ENCODE measurements at regions not wholly inside any gene's neighbourhood (a gene's known extent, or its start where the extent isn't known, plus 50 kb on each side); places are given as distances from the start of the nearest gene placed in this dataset.
"Not testable (repeated sequence)": the region's sequence is repeated elsewhere in the genome, so short reads cannot be mapped to it uniquely, and the experiment has no call there.

DNA sequence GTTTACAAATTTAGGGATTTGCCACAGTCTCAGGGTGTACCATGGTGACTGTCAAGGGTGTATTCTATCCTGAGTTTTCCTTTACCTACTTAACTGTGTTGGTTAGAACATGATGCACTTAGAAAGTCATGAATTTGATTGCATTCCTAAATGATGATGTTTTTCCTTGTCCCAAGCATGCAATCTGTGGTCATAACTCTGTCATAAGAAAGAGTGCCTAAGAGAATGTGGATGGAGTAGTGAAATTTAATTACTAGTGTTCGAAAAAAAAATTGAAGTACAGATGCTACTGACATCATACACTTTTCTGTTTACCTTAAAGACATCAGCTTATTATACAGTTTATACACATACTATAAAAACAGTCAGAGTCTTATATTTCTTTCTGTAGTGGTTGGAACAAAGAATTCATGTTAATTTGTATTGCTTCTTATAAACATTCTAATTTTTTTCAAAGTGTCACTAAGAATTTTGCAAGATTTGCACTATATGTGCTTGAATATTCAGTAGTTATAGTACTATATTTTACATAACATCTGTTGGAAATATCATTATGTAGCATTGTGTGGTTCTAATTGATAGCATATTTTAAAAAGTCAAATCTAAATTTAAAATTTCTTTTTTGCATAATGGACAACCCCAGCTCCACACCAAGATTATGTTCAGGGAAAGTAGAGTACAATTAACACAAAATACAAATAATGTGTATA is 231.3 kb upstream of the KCNMB2 start:
- no peak for DNase-seq

DNA sequence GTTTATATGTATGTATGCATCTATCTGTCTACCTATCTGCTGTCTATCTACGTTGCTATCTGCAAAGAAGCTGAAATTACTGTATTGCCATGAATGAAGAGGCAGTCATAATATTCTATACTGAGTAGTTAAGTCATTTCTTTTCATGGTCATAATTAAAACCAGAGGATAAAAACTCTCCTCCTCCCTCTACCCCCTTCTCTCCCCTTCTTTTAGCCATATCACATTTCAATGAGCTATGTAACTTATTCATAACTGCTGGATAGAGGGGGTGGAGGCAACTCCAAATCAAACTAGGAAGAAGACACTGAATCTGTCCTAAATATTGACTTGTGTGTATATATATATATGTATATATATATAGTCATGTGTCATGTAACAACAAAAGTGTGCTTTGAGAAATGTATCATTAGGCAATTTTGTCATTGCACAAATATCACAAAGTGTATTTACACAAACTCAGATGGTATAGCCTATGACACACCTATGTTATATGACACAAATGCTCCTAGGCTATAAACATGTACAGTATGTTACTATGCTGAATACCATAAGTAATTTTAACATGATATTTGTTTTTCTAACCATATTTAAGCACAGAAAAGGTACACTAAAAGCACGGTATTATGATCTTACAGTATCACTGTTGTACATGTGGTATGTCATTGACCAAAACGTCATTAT is 229.7 kb upstream of the KCNMB2 start:
- no peak for DNase-seq

DNA sequence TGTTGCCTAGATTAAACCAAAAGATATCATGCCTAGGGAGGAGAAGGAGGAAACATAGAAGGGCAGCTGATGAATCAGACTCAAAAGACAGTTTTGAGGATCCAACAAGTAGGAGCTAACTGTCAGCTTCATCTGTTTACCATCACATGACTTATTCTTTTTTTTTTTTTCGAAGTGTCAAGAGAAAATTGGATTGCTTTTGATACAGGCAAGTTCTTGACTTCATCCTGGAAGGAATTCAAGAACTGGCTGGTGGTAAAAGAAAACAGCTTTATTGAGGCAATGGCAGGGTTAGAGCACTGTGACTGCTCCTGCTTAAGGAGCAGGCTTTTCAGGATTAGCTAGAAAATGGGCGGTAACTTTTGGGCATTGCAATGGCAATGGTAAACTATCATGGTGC is 227.5 kb upstream of the KCNMB2 start:
- DNase-seq: no peak

DNA sequence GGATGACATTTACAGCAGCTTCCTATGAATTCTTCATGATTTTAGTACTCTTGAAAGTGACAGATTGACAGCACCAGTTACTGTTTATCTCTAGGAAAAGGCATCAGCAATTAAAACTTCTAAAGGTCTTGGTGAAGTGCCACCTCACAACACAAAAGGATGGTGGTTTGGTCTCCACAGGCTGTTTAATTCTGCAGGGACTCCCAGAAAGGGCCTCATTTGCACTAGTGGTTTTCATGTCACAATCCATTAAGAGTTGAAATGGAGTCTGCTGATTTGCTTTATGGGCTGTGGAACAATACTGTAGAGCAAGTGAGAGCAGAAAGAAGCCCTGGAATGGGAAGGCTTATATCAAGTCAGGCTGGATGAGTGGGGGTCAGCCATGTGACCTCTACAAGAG is 225.3 kb upstream of the KCNMB2 start:
- no peak for DNase-seq

DNA sequence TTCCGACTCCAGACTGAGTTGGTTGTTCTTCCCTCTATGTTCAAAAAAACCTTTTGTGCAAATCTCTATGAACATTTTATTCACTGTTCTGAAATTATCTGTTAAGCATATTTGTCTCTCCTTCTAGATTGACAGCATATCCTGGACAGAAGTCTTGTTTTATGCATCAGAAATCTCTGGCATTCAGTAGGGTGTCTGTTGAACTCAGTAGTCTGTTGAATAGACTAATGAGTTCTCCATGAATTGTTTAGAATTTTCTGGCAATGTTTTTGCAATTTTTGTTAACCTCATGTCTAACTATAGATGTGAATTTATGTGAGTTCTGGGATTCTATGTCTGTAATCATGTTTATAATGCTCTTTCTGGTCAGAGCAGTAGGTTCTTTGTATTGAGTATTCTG is 222.5 kb upstream of the KCNMB2 start:
- DNase-seq: no peak

DNA sequence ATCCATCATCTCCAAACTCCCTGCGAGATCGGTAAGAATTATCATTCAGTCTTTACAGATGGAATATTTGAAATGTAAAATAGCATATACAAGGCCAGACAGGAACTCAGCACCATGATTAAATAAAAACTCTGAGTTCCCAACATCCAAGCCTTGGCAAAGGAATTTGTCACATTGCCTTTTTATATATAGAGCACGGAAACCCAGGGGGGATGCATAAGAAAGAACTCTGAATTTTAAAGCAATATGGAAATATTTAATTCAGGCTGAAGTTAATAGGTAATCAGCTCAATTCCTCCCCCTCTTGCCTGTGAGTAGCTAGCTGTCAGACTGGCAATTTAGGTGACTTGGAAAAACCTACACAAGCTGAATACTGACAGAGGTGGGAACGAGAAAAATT is 217.9 kb upstream of the KCNMB2 start:
- no peak for DNase-seq

DNA sequence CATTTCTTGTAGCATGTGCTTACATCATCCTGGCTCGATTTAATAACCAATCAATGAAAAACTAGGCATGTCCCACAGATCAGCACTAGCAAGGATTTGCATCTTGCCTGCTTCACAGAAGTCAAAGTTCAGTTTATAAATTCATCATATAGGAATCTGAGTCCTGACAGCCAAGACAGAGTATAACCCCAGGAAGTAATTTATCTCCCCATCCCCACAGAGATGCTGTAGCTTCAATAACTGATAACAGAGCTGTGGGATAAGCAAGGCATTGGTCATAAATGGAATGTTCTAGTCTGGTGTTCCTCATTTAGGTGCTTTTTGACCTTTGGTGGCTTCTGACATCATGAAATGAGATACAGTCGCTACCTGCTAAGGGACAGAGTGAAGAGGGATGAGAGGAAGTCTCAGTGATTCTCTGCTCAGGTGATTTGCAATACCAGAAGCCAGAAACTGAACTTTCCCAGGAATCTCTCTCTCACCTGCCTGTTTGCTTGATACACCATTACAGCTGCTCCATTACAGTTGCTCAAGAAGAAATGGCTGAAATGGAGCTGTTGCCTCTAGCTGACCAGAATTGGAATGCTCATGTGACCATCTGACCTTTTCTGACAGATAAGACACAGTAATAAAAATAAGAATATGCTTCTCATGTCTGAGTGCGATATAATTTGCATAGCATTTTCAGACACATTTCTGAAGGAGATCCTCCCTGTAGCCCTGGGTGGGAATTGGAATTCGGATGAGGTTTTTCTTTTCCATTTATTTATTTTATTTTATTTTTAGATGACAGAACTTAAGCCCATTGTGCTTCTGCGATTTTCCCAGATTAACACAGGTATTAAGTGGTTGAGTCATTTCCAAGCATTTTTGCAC is 217.1 kb upstream of the KCNMB2 start:
- no peak for DNase-seq

DNA sequence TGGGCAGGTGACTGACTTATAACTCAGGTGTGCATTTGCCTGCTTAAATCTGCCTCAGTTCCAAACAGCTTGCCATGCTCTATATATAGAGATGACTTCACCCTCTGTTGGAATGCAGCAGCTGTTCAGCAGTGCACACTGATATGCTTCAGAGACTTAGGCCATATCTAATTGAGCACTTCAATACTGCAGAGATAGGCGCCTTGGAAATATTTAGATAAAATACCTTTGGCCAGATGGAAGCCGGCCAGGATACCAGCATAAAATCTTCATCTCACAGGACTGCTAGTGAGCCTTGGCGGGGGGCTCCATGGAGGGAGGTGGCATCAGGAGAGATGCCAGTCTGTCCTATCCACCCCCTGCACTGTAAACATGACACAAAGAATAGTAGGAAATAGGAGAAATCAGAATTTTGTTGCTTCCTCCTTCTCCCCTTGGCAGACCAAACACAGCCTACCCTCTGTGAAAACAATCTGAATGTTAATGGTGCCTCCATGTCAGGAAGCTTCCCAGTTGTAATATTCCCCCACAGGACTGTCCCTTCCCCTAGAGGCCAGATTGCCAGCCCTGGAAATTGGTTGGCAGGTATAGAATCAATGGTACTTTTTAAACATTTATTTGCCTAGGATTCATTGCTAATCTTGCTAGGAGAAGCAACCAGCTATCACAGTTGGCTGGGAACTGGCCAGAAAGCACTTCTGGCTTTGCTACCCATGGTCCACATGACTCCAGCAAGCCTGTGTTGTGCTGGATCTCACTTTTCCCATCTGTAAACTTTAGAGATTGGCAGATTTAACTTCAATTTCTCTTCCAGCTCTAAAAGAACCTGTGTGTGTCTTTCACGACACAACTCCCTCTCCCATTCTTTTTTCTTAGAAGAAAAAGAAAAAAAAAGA is 215.5 kb upstream of the KCNMB2 start:
- DNase-seq: no peak

DNA sequence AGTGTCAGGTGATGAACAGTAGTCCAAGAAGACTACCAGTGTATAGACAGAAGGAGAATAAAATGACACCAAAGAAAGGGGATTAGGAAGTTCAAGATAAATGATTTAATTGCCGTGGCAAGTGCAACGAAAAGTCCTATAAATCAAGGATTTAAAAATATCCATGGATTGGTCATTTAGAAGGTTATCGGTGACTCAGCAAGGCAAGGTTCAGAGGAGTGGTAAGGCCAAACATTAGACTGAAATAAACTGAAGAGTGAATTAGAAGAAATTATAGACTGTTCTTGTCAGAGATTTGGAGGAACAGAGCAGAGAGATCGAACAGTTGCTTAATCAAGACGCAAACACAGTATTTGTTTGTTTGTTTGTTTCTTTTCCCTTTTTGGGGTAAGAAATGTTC is 211.9 kb upstream of the KCNMB2 start:
- no peak for DNase-seq

DNA sequence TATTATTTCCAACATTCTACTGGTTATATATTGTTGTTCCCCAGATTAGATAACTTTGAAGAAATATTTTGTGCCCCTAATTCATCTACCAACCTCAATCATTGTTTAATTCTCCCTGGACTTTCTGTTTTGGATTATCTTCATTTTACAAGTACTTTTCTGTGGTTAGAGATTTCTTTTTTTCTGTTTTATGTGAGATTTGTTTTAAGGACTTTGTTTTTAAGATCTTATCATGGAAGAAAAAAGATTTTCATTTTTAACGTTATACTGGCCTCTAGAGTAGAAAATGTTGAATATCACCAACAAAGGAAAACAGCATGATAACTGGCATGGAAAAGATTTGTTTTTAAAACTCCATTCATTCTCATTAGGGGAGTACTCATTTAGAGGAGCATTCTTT is 210.9 kb upstream of the KCNMB2 start:
- DNase-seq: no peak

DNA sequence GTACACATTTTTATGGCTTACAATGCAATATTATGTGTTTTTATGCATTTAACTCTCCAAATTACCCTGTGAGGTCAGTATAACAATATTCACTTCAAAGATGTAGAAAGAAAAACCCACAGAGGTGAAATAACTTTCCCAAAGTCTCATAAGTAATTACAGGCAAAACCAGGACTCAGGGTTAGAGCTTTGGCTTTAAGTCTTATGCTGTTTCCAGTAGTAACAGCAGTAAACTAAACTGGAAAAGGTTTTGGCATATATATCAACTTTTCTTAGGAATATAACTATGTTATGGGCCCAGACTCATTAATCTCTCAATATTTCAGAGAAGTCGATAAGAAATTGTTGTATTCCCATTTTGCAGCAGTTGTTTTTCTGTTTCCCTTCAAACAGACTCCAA is 206.3 kb upstream of the KCNMB2 start:
- DNase-seq: no peak

DNA sequence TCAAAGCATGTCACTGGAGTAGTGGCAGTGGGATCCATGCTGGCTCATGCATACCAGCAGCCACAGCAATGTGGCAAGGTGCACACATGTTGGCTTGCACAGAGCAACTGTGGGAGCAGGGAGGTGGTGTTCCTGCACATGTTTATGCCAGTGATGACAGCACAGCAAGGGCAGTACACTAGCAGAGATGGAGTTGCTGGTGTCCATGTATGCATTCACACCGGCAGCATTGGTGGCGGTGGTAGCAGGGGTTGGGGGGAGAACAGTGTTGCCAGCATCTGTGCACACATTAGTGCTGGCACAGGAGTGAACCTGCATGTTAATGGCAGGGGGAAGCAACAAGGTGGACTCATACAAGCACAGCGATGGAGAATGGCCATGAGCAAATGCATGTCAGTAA is 202.0 kb upstream of the KCNMB2 start:
- DNase-seq: no peak

DNA sequence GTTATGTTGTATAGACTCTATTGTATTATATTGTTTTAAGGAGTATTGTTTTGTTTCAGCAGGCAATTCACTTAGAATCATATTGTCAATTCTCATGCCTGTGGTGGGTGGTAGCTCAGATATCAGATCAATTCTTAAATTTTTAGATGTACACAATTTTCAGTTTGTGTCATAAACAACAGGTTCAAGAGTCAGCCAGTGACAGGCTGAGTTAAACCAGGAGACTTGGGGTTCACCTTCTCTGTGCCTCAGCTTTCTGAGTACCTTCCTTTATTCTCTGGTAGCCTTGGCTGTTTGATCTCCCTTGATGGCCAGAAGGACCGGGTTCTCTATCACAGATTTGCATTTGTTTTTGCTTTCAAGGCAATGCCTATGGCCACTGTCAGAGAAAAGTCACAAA is 199.9 kb upstream of the KCNMB2 start:
- DNase-seq: no peak

DNA sequence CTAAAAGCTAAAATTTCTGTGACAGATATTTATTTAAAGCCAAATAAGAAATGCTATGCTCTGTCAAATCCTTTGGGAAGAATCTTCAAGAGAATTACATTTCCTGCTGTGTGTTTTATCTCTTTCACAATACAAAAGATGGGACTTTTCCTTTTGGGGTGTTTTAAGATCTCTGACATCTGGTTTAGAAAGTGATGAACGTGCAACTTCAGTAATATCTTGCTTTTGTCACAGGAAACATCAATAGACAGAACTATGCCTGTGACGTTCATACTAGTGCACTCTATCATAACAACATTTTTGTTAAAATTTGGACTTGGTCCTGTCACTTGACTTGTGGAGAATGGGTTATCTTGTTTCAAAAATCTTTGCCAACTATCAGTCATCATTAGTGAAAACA is 195.7 kb upstream of the KCNMB2 start:
- DNase-seq: no peak

DNA sequence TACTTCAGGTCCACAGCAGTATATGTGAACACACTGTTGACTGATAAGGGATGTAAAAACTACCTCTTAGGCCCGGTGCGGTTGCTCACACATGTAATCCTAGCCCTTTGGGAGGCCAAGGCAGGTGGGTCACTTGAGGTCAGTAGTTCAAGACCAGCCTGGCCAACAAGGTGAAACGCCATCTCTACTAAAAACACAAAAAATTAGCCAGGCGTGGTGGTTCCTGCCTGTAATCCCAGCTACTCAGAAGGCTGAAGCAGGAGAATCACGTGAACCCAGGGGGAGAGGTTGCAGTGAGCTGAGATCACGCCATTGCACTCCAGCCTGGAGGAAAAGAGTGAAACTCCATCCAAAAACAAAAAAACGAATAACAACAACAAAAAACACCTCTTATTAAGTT is 194.6 kb upstream of the KCNMB2 start:
- DNase-seq: no peak

DNA sequence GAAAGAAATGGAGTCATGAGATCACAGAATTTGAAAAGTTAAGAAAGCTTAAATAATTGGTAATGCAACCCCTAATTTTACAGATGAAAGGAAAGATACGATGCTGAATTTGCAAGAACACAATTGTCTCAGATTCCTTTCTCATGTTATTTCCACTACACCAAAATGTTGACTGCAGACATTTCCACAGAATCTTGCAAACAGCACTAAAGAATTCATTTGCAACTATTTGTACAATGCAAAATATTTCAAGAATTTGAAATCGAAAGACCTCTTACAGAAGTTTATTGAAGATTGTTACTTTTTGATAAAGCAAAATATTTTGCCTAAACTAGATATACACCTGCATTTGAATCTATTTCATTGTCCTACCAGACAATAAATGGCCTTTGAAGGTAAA is 194.1 kb upstream of the KCNMB2 start:
- DNase-seq: no peak

DNA sequence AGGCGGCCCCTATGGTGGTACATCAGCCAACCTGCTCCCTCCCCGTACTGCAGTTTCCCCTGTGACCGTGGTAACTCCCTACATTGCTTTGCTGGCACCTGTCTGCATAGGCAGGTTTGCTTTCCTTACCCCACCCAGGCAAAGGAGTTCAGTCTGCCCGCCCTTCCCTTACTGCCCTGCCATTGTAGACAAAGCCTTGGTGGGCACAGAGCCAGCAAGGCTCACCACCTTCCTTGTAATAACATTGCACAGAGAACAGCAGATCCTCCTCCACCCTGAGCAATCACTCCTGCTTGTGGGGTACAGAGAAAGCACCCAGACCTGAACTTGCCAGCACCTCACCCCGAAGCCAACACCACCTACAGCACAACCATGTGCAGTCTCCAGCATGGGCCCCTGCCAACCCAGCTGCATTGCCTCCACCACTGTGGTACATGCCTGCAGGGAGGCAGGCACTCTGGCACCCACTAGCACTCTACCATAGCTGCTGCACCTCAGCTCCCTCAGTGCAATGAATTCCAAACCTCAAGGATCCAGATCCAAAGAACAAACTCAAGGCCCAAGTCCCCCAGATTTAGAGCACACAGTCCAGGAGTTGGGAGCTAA is 192.7 kb upstream of the KCNMB2 start:
- no peak for DNase-seq

DNA sequence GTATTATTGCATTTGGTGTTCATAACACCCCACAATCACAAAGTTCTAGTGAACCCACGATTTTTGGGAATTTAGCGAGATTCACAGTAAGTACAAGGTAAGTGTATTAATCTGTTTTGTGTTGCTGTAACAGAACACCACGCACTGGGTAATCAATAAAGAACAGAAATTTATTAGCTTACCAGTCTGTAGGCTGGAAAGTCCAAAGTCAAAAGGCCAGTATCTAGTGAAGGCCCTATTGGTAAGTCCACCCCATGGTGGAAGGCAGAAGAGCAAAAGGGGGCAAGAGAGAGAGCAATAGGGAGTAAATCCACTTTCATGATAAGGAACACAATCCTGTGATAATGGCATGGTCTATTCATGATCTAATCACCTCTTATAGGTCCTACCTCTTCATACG is 190.3 kb upstream of the KCNMB2 start:
- DNase-seq: no peak

DNA sequence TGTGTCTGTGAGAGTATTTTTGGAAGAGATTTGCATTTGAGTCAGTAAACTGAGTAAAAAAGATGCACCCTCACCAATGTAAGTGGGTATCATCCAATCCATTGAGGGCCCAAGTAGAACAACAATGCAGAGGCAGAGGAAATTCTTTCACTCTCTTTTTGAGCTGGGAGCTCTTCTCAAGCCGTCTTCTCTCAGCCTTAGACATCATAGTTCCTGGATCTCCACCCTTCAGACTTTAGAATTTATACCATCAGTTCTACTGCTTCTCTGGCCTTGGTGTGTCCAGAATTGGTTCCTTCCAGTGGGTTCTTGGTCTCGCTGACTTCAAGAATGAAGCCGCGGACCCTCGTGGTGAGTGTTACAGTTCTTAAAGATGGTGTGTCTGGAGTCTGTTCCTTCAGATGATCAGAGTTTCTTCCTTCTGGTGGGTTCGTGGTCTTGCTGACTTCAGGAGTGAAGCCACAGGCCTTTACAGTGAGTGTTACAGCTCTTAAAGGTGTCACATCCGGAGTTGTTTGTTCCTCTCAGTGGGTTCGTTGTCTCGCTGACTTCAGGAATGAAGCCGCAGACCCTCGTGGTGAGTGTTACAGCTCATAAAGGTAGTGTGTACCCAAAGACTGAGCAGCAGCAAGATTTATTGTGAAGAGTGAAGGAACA is 187.5 kb upstream of the KCNMB2 start:
- not testable (repeated sequence) for DNase-seq

DNA sequence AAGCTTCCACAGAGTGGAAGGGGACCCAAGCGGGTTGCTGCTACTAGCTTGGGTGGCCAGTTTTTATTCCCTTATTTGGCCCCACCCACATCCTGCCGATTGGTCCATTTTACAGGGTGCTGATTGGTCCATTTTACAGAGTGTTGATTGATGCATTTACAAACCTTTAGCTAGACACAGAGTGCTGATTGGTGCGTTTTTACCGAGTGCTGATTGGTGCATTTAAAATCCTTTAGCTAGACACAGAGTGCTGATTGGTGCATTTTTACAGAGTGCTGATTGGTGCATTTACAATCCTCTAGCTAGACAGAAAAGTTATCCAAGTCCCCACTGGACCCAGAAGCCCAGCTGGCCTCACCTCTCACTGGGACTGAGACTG is 187.0 kb upstream of the KCNMB2 start:
- not testable (repeated sequence) for DNase-seq

DNA sequence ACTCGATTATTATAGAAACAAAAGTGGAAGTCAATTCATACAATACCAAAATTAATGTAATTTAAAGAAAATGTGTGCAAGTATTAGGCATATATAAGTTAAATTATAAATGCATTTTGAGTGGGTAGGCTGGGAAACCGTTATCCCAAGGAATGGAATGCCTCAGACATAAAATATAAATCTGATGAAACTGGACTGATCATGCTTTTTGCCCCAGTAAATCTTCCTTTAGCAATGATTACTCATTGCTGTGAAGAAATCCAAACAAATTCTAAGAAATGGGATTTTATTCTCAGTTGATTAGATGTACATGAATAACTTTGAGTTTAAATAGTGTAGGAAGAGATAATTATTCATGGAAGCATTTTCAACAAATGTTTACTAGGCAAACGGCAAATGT is 185.5 kb upstream of the KCNMB2 start:
- no peak for DNase-seq

Measured in activated CD4-positive, alpha-beta T cell treated with anti-CD3 and anti-CD28 coated beads for 4 hours (primary cell).